ENCODE measurements at regions not wholly inside any gene's neighbourhood (a gene's known extent, or its start where the extent isn't known, plus 50 kb on each side); places are given as distances from the start of the nearest gene placed in this dataset.

DNA sequence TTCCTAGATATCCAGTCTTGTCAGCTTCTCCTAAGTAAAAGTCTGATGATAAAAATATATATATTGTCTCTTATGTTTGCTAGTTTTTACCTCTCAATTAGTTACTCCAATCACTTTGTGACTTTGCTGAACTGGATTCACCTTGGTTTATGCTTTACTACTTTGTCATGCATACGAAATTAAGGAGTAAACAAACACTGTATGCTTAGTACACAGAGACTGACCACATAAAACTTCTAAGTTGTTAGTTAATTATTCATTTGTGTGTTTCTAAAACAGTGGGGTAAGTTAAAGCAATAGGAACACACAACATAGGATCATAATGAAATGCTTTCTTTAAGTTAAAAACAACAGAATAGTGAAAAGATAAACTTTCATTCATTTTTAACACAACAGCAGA is 877.3 kb upstream of the MAP3K7 start:
- intact Hi-C loops (cut with micrococcal nuclease; ENCODE audit: unreplicated experiment), result no loop called here
- no peaks in the 10 kb centered on the region for H3K36me3 ChIP-seq (ENCODE audit: control insufficient read depth, insufficient read depth, low read length)
- H3K9me3 ChIP-seq, result no peaks in the 10 kb centered on the region
- Mint-ChIP-seq H3K4me3 (ENCODE audit: unreplicated experiment) (no peak overlapping the region), H3K27ac (ENCODE audit: unreplicated experiment) (no peak overlapping the region), H3K4me1 (ENCODE audit: low read depth, unreplicated experiment) (no peaks in the 10 kb centered on the region), H3K27me3 (ENCODE audit: insufficient read depth, unreplicated experiment) (no peaks in the 10 kb centered on the region), H3K9me3 (ENCODE audit: unreplicated experiment) (no peaks in the 10 kb centered on the region), H3K36me3 (ENCODE audit: insufficient read depth, unreplicated experiment) (no peaks in the 10 kb centered on the region)
- no TSS peak for BruUV-seq (replicated peaks)
- H3K27me3 ChIP-seq (replicated peaks; ENCODE audit: control insufficient read depth, insufficient read depth, low read length), result no peaks in the 10 kb centered on the region
- ChIA-PET CTCF (no interaction called here), POLR2A (no interaction called here)
- H3K4me1 ChIP-seq, result no peaks in the 10 kb centered on the region
- no peak for DNase-seq
- H3K4me3 ChIP-seq (ENCODE audit: low read depth, low read length), result no peak overlapping the region
- TF ChIP-seq CTCF (IDR thresholded peaks at IDR 0.05; ENCODE audit: insufficient read depth in 1 of 2, low read depth in 1 of 2, low read length in 1 of 2, severe bottlenecking in 1 of 2, unreplicated experiment in 1 of 2), result no peak

GRCh38 chr6:91462241-91462640 is 875.4 kb upstream of the MAP3K7 start:
- no peaks in the 10 kb centered on the region for H3K27me3 ChIP-seq (replicated peaks; ENCODE audit: control insufficient read depth, insufficient read depth, low read length)
- no TSS peak for BruUV-seq (replicated peaks)
- H3K4me3 ChIP-seq (ENCODE audit: low read depth, low read length), result no peak overlapping the region
- TF ChIP-seq CTCF (IDR thresholded peaks at IDR 0.05; ENCODE audit: insufficient read depth in 1 of 2, low read depth in 1 of 2, low read length in 1 of 2, severe bottlenecking in 1 of 2, unreplicated experiment in 1 of 2), result no peak
- ChIA-PET CTCF (no interaction called here), POLR2A (no interaction called here)
- DNase-seq, result no peak
- H3K4me3 Mint-ChIP-seq (ENCODE audit: unreplicated experiment), result no peak overlapping the region
- no peaks in the 10 kb centered on the region for H3K36me3 Mint-ChIP-seq (ENCODE audit: insufficient read depth, unreplicated experiment)
- H3K4me1 ChIP-seq, result no peaks in the 10 kb centered on the region
- no peaks in the 10 kb centered on the region for H3K9me3 Mint-ChIP-seq (ENCODE audit: unreplicated experiment)
- intact Hi-C loops (cut with micrococcal nuclease; ENCODE audit: unreplicated experiment), result no loop called here
- H3K27ac Mint-ChIP-seq (ENCODE audit: unreplicated experiment), result no peak overlapping the region
- H3K9me3 ChIP-seq, result no peaks in the 10 kb centered on the region
- H3K4me1 Mint-ChIP-seq (ENCODE audit: low read depth, unreplicated experiment), result no peaks in the 10 kb centered on the region
- no peaks in the 10 kb centered on the region for H3K27me3 Mint-ChIP-seq (ENCODE audit: insufficient read depth, unreplicated experiment)
- no peaks in the 10 kb centered on the region for H3K36me3 ChIP-seq (ENCODE audit: control insufficient read depth, insufficient read depth, low read length)

DNA sequence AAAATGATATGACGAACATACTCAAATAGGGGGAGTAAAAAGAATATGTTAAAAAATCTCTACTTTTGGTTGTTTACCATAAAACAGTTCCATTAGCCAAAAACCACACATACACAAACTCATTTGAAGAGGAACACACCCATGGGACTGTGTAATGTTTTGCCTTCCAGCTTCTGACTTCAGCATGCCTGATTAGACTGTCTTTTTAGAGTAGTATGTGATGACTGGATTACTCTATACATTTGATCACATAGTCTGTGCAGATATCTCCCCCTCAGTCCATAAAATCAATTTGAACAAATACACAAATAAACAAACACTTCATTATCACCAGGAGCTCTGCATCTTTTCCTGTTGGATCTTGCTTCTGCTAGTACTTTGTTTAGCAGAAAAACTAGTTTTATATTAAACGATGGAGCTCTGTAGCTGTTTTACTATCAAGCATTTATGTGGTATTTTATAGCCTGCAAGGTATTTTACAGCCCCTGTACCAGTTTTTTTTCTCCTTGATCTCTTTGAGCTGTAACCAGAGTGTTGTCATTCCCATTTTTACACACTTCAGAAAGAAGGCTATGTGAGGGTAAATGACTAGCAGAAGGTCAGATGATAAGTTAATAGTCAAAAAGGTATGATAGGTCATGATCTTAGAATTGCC is 866.5 kb upstream of the MAP3K7 start:
- DNase-seq, result no peak
- Histone ChIP-seq H3K36me3 (ENCODE audit: control insufficient read depth, insufficient read depth, low read length) (no peaks in the 10 kb centered on the region), H3K4me3 (ENCODE audit: low read depth, low read length) (no peak overlapping the region), H3K27me3 (replicated peaks; ENCODE audit: control insufficient read depth, insufficient read depth, low read length) (no peaks in the 10 kb centered on the region), H3K9me3 (no peaks in the 10 kb centered on the region), H3K4me1 (no peaks in the 10 kb centered on the region)
- Mint-ChIP-seq H3K9me3 (ENCODE audit: unreplicated experiment) (no peaks in the 10 kb centered on the region), H3K4me1 (ENCODE audit: low read depth, unreplicated experiment) (no peaks in the 10 kb centered on the region), H3K4me3 (ENCODE audit: unreplicated experiment) (no peak overlapping the region), H3K36me3 (ENCODE audit: insufficient read depth, unreplicated experiment) (no peaks in the 10 kb centered on the region), H3K27ac (ENCODE audit: unreplicated experiment) (no peak overlapping the region), H3K27me3 (ENCODE audit: insufficient read depth, unreplicated experiment) (no peaks in the 10 kb centered on the region)
- TF ChIP-seq CTCF (IDR thresholded peaks at IDR 0.05; ENCODE audit: insufficient read depth in 1 of 2, low read depth in 1 of 2, low read length in 1 of 2, severe bottlenecking in 1 of 2, unreplicated experiment in 1 of 2), result no peak
- BruUV-seq (replicated peaks), result no TSS peak
- CTCF ChIA-PET, result no interaction called here
- POLR2A ChIA-PET, result no interaction called here
- intact Hi-C loops (cut with micrococcal nuclease; ENCODE audit: unreplicated experiment), result no loop called here

All from Caco-2 (cell line).